ENCODE measurements at regions not wholly inside any gene's neighbourhood (a gene's known extent, or its start where the extent isn't known, plus 50 kb on each side); places are given as distances from the start of the nearest gene placed in this dataset.

DNA sequence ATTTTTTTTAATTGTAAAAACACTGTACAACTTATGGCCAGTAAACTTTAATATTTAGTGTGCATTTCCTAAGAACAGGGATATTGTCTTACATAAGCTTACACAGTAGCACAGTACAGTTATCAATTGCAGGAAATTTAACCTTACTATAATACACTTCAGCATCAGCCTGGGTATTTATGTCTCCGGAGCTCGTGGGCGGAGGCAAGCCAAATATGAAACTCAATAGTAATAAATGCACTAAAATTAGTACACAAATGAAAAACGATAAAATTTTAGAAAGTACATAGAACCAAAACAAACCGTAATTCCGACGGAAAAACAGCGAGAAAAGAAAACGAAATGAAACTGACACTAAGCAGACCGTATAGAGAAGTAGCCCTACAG, 91.2 kb downstream of the ANXA2R start:
- TF ChIP-seq YY1 (IDR thresholded peaks at IDR 0.05; ENCODE audit: insufficient read depth, insufficient read length): no peak
- TF ChIP-seq SUZ12 (IDR thresholded peaks at IDR 0.05; ENCODE audit: extremely low read depth, insufficient read depth, insufficient read length): no peak
- no peak for TF ChIP-seq ZNF274 (IDR thresholded peaks at IDR 0.05; ENCODE audit: low read depth, low read length)
